ENCODE measurements at regions not wholly inside any gene's neighbourhood (a gene's known extent, or its start where the extent isn't known, plus 50 kb on each side); places are given as distances from the start of the nearest gene placed in this dataset.

DNA sequence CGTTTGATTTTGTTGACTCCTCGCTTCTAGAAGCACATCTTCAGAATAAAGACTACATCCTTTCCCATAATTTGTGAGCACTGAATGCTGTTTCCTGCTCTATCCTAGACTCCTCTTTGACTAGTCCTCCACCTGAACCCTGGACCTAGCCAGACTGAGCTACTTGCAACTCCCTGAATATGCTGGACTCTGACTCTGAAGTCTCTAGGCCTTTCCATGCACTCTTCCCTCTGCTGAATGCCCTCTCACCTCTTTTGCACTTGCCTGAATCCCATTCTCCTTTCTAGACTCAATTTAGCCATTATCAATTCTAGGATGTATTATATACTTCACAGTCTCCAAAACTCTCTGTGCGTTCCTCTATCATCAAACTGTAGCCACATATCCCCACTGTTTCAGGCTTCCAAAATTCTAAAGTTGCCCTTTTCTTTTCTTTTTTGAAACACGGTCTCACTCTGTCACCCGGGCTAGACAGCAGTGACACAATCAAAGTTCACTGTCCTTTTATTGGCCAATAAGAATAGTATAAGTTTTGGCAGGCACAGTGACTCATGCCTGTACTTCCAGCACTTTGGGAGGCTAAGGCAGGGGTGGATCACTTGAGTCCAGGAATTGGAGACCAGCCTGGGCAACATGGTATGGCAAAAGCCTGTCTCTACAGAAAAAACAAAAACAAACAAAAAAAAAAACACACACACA is 127.0 kb downstream of the LTN1 start:
- Mint-ChIP-seq H3K27ac (ENCODE audit: unreplicated experiment) (no peak overlapping the region), H3K27me3 (ENCODE audit: unreplicated experiment) (peaks cover 2% of the 10 kb centered on the region), H3K36me3 (ENCODE audit: unreplicated experiment) (peaks cover 4% of the 10 kb centered on the region), H3K4me3 (ENCODE audit: unreplicated experiment) (no peak overlapping the region), H3K4me1 (ENCODE audit: low read depth, unreplicated experiment) (no peaks in the 10 kb centered on the region), H3K9me3 (ENCODE audit: unreplicated experiment) (peaks cover 3% of the 10 kb centered on the region)
- TF ChIP-seq CTCF (IDR thresholded peaks at IDR 0.05; ENCODE audit: partially characterized antibody, unreplicated experiment) = no peak
- DNase-seq = no peak

GRCh38 chr21:28858424-28858823 is 134.3 kb downstream of the LTN1 start:
- no peak overlapping the region for H3K27ac Mint-ChIP-seq (ENCODE audit: unreplicated experiment)
- H3K9me3 Mint-ChIP-seq (ENCODE audit: unreplicated experiment) = no peaks in the 10 kb centered on the region
- TF ChIP-seq CTCF (IDR thresholded peaks at IDR 0.05; ENCODE audit: partially characterized antibody, unreplicated experiment) = no peak
- H3K4me3 Mint-ChIP-seq (ENCODE audit: unreplicated experiment) = no peak overlapping the region
- no peaks in the 10 kb centered on the region for H3K27me3 Mint-ChIP-seq (ENCODE audit: unreplicated experiment)
- DNase-seq = no peak
- H3K36me3 Mint-ChIP-seq (ENCODE audit: unreplicated experiment) = no peaks in the 10 kb centered on the region
- no peaks in the 10 kb centered on the region for H3K4me1 Mint-ChIP-seq (ENCODE audit: low read depth, unreplicated experiment)

DNA sequence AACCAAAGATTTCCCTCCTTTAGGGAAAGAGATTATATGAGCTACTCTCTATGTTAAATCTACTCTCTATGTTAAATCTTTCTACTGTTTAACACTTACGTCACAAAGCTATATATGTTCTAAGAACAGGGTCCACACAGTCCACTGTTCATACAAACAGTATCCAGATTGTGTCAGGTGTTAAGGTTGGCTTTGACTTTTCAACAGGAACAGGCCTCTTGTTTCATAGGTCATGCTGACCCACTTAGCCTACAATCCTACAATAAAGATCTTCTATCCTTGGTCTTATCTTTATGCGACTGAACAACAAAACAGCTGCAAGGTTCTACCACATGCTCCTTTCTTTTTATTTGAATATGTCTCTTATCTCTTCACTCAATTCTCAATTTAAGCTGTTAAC is 134.9 kb downstream of the LTN1 start:
- no peaks in the 10 kb centered on the region for H3K4me1 Mint-ChIP-seq (ENCODE audit: low read depth, unreplicated experiment)
- H3K27me3 Mint-ChIP-seq (ENCODE audit: unreplicated experiment) = no peaks in the 10 kb centered on the region
- H3K9me3 Mint-ChIP-seq (ENCODE audit: unreplicated experiment) = no peaks in the 10 kb centered on the region
- no peak overlapping the region for H3K4me3 Mint-ChIP-seq (ENCODE audit: unreplicated experiment)
- TF ChIP-seq CTCF (IDR thresholded peaks at IDR 0.05; ENCODE audit: partially characterized antibody, unreplicated experiment) = no peak
- H3K36me3 Mint-ChIP-seq (ENCODE audit: unreplicated experiment) = no peaks in the 10 kb centered on the region
- DNase-seq = no peak
- H3K27ac Mint-ChIP-seq (ENCODE audit: unreplicated experiment) = no peak overlapping the region

GRCh38 chr21:28856588-28857250 is 136.0 kb downstream of the LTN1 start:
- H3K36me3 Mint-ChIP-seq (ENCODE audit: unreplicated experiment) = no peaks in the 10 kb centered on the region
- DNase-seq = no peak
- no peaks in the 10 kb centered on the region for H3K4me1 Mint-ChIP-seq (ENCODE audit: low read depth, unreplicated experiment)
- H3K27ac Mint-ChIP-seq (ENCODE audit: unreplicated experiment) = no peak overlapping the region
- H3K4me3 Mint-ChIP-seq (ENCODE audit: unreplicated experiment) = no peak overlapping the region
- no peaks in the 10 kb centered on the region for H3K9me3 Mint-ChIP-seq (ENCODE audit: unreplicated experiment)
- H3K27me3 Mint-ChIP-seq (ENCODE audit: unreplicated experiment) = no peaks in the 10 kb centered on the region
- no peak for TF ChIP-seq CTCF (IDR thresholded peaks at IDR 0.05; ENCODE audit: partially characterized antibody, unreplicated experiment)

DNA sequence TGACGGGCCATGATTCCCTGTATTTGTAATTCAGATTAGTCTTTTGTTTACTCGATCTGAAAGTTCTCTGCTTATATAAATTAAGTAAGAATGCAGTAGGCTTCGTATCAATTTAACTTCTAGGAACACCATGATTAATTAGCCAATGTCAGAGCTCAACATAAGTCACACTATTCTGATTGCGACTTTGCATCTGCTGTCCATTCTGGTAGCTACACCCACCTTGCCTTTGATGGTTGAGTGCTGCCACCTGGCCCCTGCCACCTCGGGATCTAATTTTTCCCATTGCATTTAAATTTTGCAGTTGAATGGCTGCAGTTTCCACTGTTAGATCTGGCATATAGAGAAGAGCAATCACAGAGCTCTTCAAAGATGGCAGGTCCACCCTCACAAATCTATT is 140.0 kb downstream of the LTN1 start:
- Mint-ChIP-seq H3K4me1 (ENCODE audit: low read depth, unreplicated experiment) (no peaks in the 10 kb centered on the region), H3K4me3 (ENCODE audit: unreplicated experiment) (no peak overlapping the region), H3K27me3 (ENCODE audit: unreplicated experiment) (no peaks in the 10 kb centered on the region), H3K9me3 (ENCODE audit: unreplicated experiment) (peaks cover 2% of the 10 kb centered on the region), H3K27ac (ENCODE audit: unreplicated experiment) (no peak overlapping the region), H3K36me3 (ENCODE audit: unreplicated experiment) (no peaks in the 10 kb centered on the region)
- TF ChIP-seq CTCF (IDR thresholded peaks at IDR 0.05; ENCODE audit: partially characterized antibody, unreplicated experiment) = no peak
- DNase-seq = no peak
